IMR-90 (cell line): ENCODE measurements at regions not wholly inside any gene's neighbourhood (a gene's known extent, or its start where the extent isn't known, plus 50 kb on each side); places are given as distances from the start of the nearest gene placed in this dataset.

Source experiments
- ATAC-seq: fragments of 200-7000 bp; cut with Tn5 transposase; 2 replicates; pipeline ENCODE4 v1.9.1; 2020; ENCODE audit warnings: low read depth, mild to moderate bottlenecking, moderate library complexity
- BruUV-seq: library from RNA; stranded (reverse); fragments of 400-500 nt; replicated peaks from 2 replicates; lab custom pipeline; 2021; lab: Mats Ljungman, UMichigan
- CTCF ChIA-PET: fragments of 300-600 bp; formaldehyde crosslinking; extraction: SDS; loops from one replicate; lab custom pipeline; 2021; ENCODE audit warnings: antibody characterized with exemption; lab: Yijun Ruan, JAX
- POLR2A ChIA-PET: fragments of 300-600 bp; sonication (Branson Sonifier 250); formaldehyde crosslinking; loops from one replicate; lab custom pipeline; 2022; ENCODE audit warnings: antibody characterized with exemption; ENCODE audit not compliant: unreplicated experiment; lab: Charles Lee
- DNase-seq: peaks from one replicate; pipeline ENCODE4 v3.0.0; 2013
- H2AFZ ChIP-seq: replicated peaks from 2 replicates; pipeline ENCODE3; 2013; ENCODE audit warnings: low read length, mild to moderate bottlenecking; ENCODE audit not compliant: poor library complexity
- H2AK5ac ChIP-seq: 2 replicates; pipeline ENCODE4 v1.6.1; 2013; ENCODE audit warnings: low read depth, low read length, inconsistent platforms
- H2AK9ac ChIP-seq: replicated peaks from 2 replicates; pipeline ENCODE3; 2013; ENCODE audit warnings: mild to moderate bottlenecking, low read depth, low read length, moderate library complexity; ENCODE audit not compliant: poor library complexity
- H2BK120ac ChIP-seq: 2 replicates; pipeline ENCODE4 v1.6.1; 2013; ENCODE audit warnings: low read depth, low read length, inconsistent platforms
- H2BK15ac ChIP-seq: 3 replicates; pipeline ENCODE4 v1.6.1; 2013; ENCODE audit warnings: low read depth, low read length, inconsistent platforms
- H2BK20ac ChIP-seq: 2 replicates; pipeline ENCODE4 v1.6.1; 2013; ENCODE audit warnings: low read depth, mild to moderate bottlenecking, inconsistent platforms, low read length, moderate library complexity
- H2BK5ac ChIP-seq: 2 replicates; pipeline ENCODE4 v1.6.1; 2013; ENCODE audit warnings: mild to moderate bottlenecking, low read depth, low read length, inconsistent platforms; ENCODE audit not compliant: poor library complexity, severe bottlenecking
- H3K14ac ChIP-seq: replicated peaks from 2 replicates; pipeline ENCODE4 v1.6.1; 2013; ENCODE audit warnings: low read depth, low read length, inconsistent platforms
- H3K18ac ChIP-seq: 2 replicates; pipeline ENCODE4 v1.6.1; 2013; ENCODE audit warnings: low read depth, low read length, control low read depth
- H3K23ac ChIP-seq: 2 replicates; pipeline ENCODE4 v1.6.1; 2013; ENCODE audit warnings: low read depth, low read length, inconsistent platforms
- H3K27ac ChIP-seq: 2 replicates; pipeline ENCODE4 v1.5.1; 2013; ENCODE audit warnings: mild to moderate bottlenecking, control low read depth, low read length; ENCODE audit not compliant: insufficient read depth
- H3K27me3 ChIP-seq: 2 replicates; pipeline ENCODE4 v1.6.1; 2013; ENCODE audit warnings: low read length; ENCODE audit not compliant: control insufficient read depth, insufficient read depth
- H3K36me3 ChIP-seq: 2 replicates; pipeline ENCODE4 v1.6.1; 2013; ENCODE audit warnings: low read length, mixed read lengths; ENCODE audit not compliant: control insufficient read depth, insufficient read depth
- H3K4ac ChIP-seq: 2 replicates; pipeline ENCODE4 v1.6.1; 2013; ENCODE audit warnings: low read depth, low read length, inconsistent platforms
- H3K4me1 ChIP-seq: 2 replicates; pipeline ENCODE4 v1.6.1; 2013; ENCODE audit warnings: low read length, mixed read lengths; ENCODE audit not compliant: control insufficient read depth, insufficient read depth
- H3K4me2 ChIP-seq: 2 replicates; pipeline ENCODE4 v1.6.1; 2013; ENCODE audit warnings: low read depth, mild to moderate bottlenecking, control low read depth, low read length, moderate library complexity
- H3K4me3 ChIP-seq: 2 replicates; pipeline ENCODE4 v1.5.1; 2013; ENCODE audit warnings: low read depth, mild to moderate bottlenecking, control low read depth, low read length, moderate library complexity; ENCODE audit not compliant: insufficient read depth
- H3K56ac ChIP-seq: 2 replicates; pipeline ENCODE4 v1.6.1; 2013; ENCODE audit warnings: low read length, inconsistent platforms; ENCODE audit not compliant: insufficient read depth; ENCODE audit errors: extremely low read depth
- H3K79me1 ChIP-seq, 2 experiments: 2 replicates each; pipeline ENCODE4 v1.6.1; 2013; ENCODE audit warnings: low read length in 2 of 2, inconsistent platforms in 1 of 2, low read depth in 1 of 2
- H3K9ac ChIP-seq: 2 replicates; pipeline ENCODE4 v1.6.1; 2013; ENCODE audit warnings: low read depth, low read length, control low read depth
- H3K9me1 ChIP-seq: 2 replicates; pipeline ENCODE4 v1.6.1; 2013; ENCODE audit warnings: low read length, inconsistent platforms; ENCODE audit not compliant: insufficient read depth
- H3K9me3 ChIP-seq: 2 replicates; pipeline ENCODE4 v1.6.1; 2013; ENCODE audit warnings: low read length; ENCODE audit not compliant: control insufficient read depth, insufficient read depth
- H4K20me1 ChIP-seq: 2 replicates; pipeline ENCODE4 v1.6.1; 2013; ENCODE audit warnings: low read length, inconsistent platforms; ENCODE audit not compliant: insufficient read depth
- H4K5ac ChIP-seq: 2 replicates; pipeline ENCODE4 v1.6.1; 2013; ENCODE audit warnings: mild to moderate bottlenecking, low read depth, low read length, control low read depth
- H4K8ac ChIP-seq, 2 experiments: 2 replicates each; pipeline ENCODE4 v1.6.1; 2013; ENCODE audit warnings: low read depth in 2 of 2, low read length in 2 of 2, control low read depth in 1 of 2, inconsistent platforms in 1 of 2
- H4K91ac ChIP-seq: 2 replicates; pipeline ENCODE4 v1.6.1; 2013; ENCODE audit warnings: low read depth, low read length, inconsistent platforms; ENCODE audit not compliant: insufficient read depth
- CHD1 ChIP-seq: IDR thresholded peaks from 2 replicates; pipeline ENCODE4 v1.6.1; 2012; ENCODE audit warnings: low read depth, low read length, improper control_type of control experiment
- CTCF ChIP-seq: conservative IDR thresholded peaks from 2 replicates; pipeline ENCODE4 v1.5.1; 2012; ENCODE audit warnings: mild to moderate bottlenecking, low read depth, low read length, improper control_type of control experiment
- ELK1 ChIP-seq: fragments of 150-350 bp; IDR thresholded peaks from 2 replicates; pipeline ENCODE4 v1.6.1; 2016; ENCODE audit warnings: low read depth, mild to moderate bottlenecking, low read length, moderate library complexity, borderline replicate concordance
- MAFK ChIP-seq: IDR thresholded peaks from 2 replicates; pipeline ENCODE4 v1.6.1; 2012; ENCODE audit warnings: low read depth, low read length, improper control_type of control experiment
- POLR2A ChIP-seq: IDR thresholded peaks from 2 replicates; pipeline ENCODE4 v1.6.1; 2012; ENCODE audit warnings: mild to moderate bottlenecking, low read depth, low read length
- RCOR1 ChIP-seq: IDR thresholded peaks from 2 replicates; pipeline ENCODE4 v1.6.1; 2012; ENCODE audit warnings: mild to moderate bottlenecking, low read length, improper control_type of control experiment; ENCODE audit not compliant: insufficient replicate concordance
- RFX5 ChIP-seq: IDR thresholded peaks from 2 replicates; pipeline ENCODE4 v1.8.0; 2012; ENCODE audit warnings: low read depth, mild to moderate bottlenecking, low read length, moderate library complexity
- SMC3 ChIP-seq: fragments of 150-350 bp; IDR thresholded peaks from 2 replicates; pipeline ENCODE4 v1.6.1; 2016; ENCODE audit warnings: low read depth, mild to moderate bottlenecking, antibody characterized with exemption, low read length, moderate library complexity
- USF2 ChIP-seq: fragments of 150-350 bp; IDR thresholded peaks from 2 replicates; pipeline ENCODE4 v1.6.1; 2017; ENCODE audit warnings: mild to moderate bottlenecking, antibody characterized with exemption, low read length, low read depth
- WGBS, 2 experiments: methylation state at CpG; one replicate each; pipeline versions ENCODE4 v1.1.5 to v1.1.7; 2013; ENCODE audit warnings: missing lambda C conversion rate in 2 of 2; ENCODE audit not compliant: insufficient read length in 1 of 2; ENCODE audit errors: extremely low coverage in 2 of 2; 5-methylcytosine and 5-hydroxymethylcytosine counted together
- dilution Hi-C: fragments of 300-500 bp; cut with HindIII; formaldehyde crosslinking; loops from one replicate; pipeline ENCODE4 v1.14.3; 2018; ENCODE audit warnings: low sequenced_read_pairs; ENCODE audit not compliant: unreplicated experiment
- in situ Hi-C: fragments of 300-500 bp; cut with MboI; formaldehyde crosslinking; loops from 3 replicates; pipeline ENCODE4 v1.14.3; 2019; ENCODE audit warnings: low sequenced_read_pairs, inconsistent platforms, mixed read lengths
- intact Hi-C: fragments of 100-400 bp; cut with micrococcal nuclease; formaldehyde crosslinking; loops from 2 replicates; pipeline ENCODE4 v1.10.0; 2022

- ChIA-PET POLR2A (no interaction called here), CTCF (no interaction called here)
- Histone ChIP-seq H3K14ac (no peak overlapping the region), H3K36me3 (no peaks in the 10 kb centered on the region), H2AFZ (no peak overlapping the region), H4K5ac (no peak overlapping the region), H2BK5ac (no peak overlapping the region), H2BK15ac (no peak overlapping the region), H3K9ac (no peak overlapping the region), H2AK5ac (no peak overlapping the region), H3K4me1 (no peaks in the 10 kb centered on the region), H2BK120ac (no peak overlapping the region), H3K4ac (no peak overlapping the region), H4K8ac (no peak overlapping the region), H3K18ac (no peak overlapping the region), H3K79me1 (no peaks in the 10 kb centered on the region), H3K23ac (no peak overlapping the region), H4K91ac (no peak overlapping the region), H2BK20ac (no peak overlapping the region), H3K27me3 (no peaks in the 10 kb centered on the region), H3K9me1 (no peaks in the 10 kb centered on the region), H3K27ac (no peak overlapping the region), H4K20me1 (no peaks in the 10 kb centered on the region), H3K9me3 (peaks cover 22% of the 10 kb centered on the region; the same call in 1 of the 2 replicates), H2AK9ac (no peak overlapping the region), H3K4me2 (no peak overlapping the region), H3K56ac (no peak overlapping the region), H3K4me3 (no peak overlapping the region)
- no TSS peak for BruUV-seq
- dilution Hi-C loops: no loop called here
- ATAC-seq (no peak), DNase-seq (no peak)
- intact Hi-C loops: no loop called here
- WGBS, 2 experiments: no CpG with 5 or more reads among the region's 7 CpGs
- in situ Hi-C loops: no loop called here
- TF ChIP-seq USF2: no peak
- TF ChIP-seq MAFK: no peak
- TF ChIP-seq POLR2A: no peak
- no peak for TF ChIP-seq CHD1
- TF ChIP-seq SMC3: no peak
- TF ChIP-seq CTCF: no peak
- TF ChIP-seq RFX5: no peak
- TF ChIP-seq RCOR1: no peak
- no peak for TF ChIP-seq ELK1
Observed at GRCh38 chr19:29428071-29428470, 97.7 kb upstream of the VSTM2B start.
